Naive thymus-derived CD4-positive, alpha-beta T cell (primary cell): ENCODE measurements at regions not wholly inside any gene's neighbourhood (a gene's known extent, or its start where the extent isn't known, plus 50 kb on each side); places are given as distances from the start of the nearest gene placed in this dataset.

Experiments
- ATAC-seq: fragments of 150-1000 bp; cut with Tn5 transposase; 2 replicates; pipeline ENCODE4 v1.10.0; 2021; ENCODE audit warnings: mild to moderate bottlenecking, moderate library complexity
- CTCF ChIA-PET: fragments of 350-600 bp; sonication (Branson Sonifier 250); formaldehyde crosslinking; loops from one replicate; lab custom pipeline; 2021; ENCODE audit warnings: antibody characterized with exemption; lab: Charles Lee
- POLR2A ChIA-PET: fragments of 350-600 bp; sonication (Branson Sonifier 250); formaldehyde crosslinking; loops from one replicate; lab custom pipeline; 2021; ENCODE audit warnings: antibody characterized with exemption, inconsistent platforms; lab: Charles Lee
- DNase-seq, 9 donors: peaks; one replicate each; pipeline versions ENCODE4 v3.0.0 to v3.0.0-alpha.2; 2020 to 2022; ENCODE audit warnings: mixed read lengths in 1 of 9
- H3K27ac ChIP-seq: one replicate; pipeline ENCODE4 v1.7.0; 2013; ENCODE audit warnings: mild to moderate bottlenecking, low read depth, low read length, moderate library complexity
- H3K27me3 ChIP-seq, 2 donors: one replicate each; pipeline ENCODE4 v1.7.0; 2013; ENCODE audit warnings: low read length in 2 of 2, mild to moderate bottlenecking in 2 of 2, moderate library complexity in 2 of 2; ENCODE audit not compliant: control insufficient read depth in 2 of 2, insufficient read depth in 2 of 2
- H3K36me3 ChIP-seq, 3 experiments: 1 replicate in 2 of 3; 2 replicates in 1 of 3; pipeline ENCODE4 v1.7.0; 2013; ENCODE audit warnings: low read length in 3 of 3, mild to moderate bottlenecking in 3 of 3, moderate library complexity in 1 of 3; ENCODE audit not compliant: insufficient read depth in 3 of 3, control insufficient read depth in 2 of 3
- H3K4me1 ChIP-seq, 2 donors: one replicate each; pipeline ENCODE4 v1.7.0; 2013; ENCODE audit warnings: low read length in 2 of 2, mild to moderate bottlenecking in 2 of 2, moderate library complexity in 1 of 2; ENCODE audit not compliant: control insufficient read depth in 2 of 2, insufficient read depth in 2 of 2
- H3K4me3 ChIP-seq: 2 replicates; pipeline ENCODE4 v1.7.0; 2013; ENCODE audit warnings: mild to moderate bottlenecking, low read length
- H3K9me3 ChIP-seq, 3 experiments: 1 replicate in 2 of 3; 2 replicates in 1 of 3; pipeline ENCODE4 v1.7.0; 2013; ENCODE audit warnings: low read length in 3 of 3; ENCODE audit not compliant: control insufficient read depth in 2 of 3
- H3K27ac Mint-ChIP-seq, 9 donors: one replicate each; pipeline ENCODE4 v1.8.0; 2020 to 2022; ENCODE audit warnings: mixed read lengths in 9 of 9, mild to moderate bottlenecking in 8 of 9, moderate library complexity in 5 of 9, inconsistent platforms in 2 of 9
- H3K27me3 Mint-ChIP-seq, 5 donors: one replicate each; pipeline ENCODE4 v1.8.0; 2021 to 2022; ENCODE audit warnings: mixed read lengths in 5 of 5, mild to moderate bottlenecking in 1 of 5
- H3K36me3 Mint-ChIP-seq, 5 donors: one replicate each; pipeline ENCODE4 v1.8.0; 2020 to 2022; ENCODE audit warnings: mixed read lengths in 5 of 5, mild to moderate bottlenecking in 3 of 5, inconsistent platforms in 1 of 5
- H3K4me1 Mint-ChIP-seq, 7 donors: one replicate each; pipeline ENCODE4 v1.8.0; 2020 to 2022; ENCODE audit warnings: mixed read lengths in 7 of 7, mild to moderate bottlenecking in 3 of 7, inconsistent platforms in 1 of 7
- H3K4me3 Mint-ChIP-seq, 10 donors: one replicate each; pipeline ENCODE4 v1.8.0; 2020 to 2022; ENCODE audit warnings: mild to moderate bottlenecking in 10 of 10, mixed read lengths in 10 of 10, moderate library complexity in 6 of 10, inconsistent platforms in 2 of 10
- H3K9me3 Mint-ChIP-seq, 11 donors: one replicate each; pipeline ENCODE4 v1.8.0; 2020 to 2022; ENCODE audit warnings: mixed read lengths in 11 of 11, mild to moderate bottlenecking in 4 of 11, inconsistent platforms in 1 of 11, moderate library complexity in 1 of 11
- intact Hi-C, 2 donors: fragments of 100-400 bp; cut with micrococcal nuclease; formaldehyde crosslinking; loops; one replicate each; pipeline ENCODE4 v1.15.1; 2023

GRCh38 chr1:30417001-30417700 lies 306.2 kb downstream of the MATN1 start:
- Mint-ChIP-seq H3K36me3 (no peaks in the 10 kb centered on the region), H3K9me3 (no peaks in the 10 kb centered on the region), H3K4me1 (no peaks in the 10 kb centered on the region), H3K27me3 (peaks cover 0 to 35% (median 4%) of the 10 kb centered on the region in 5 donors), H3K4me3 (no peak overlapping the region), H3K27ac (no peak overlapping the region)
- POLR2A ChIA-PET = no interaction called here
- CTCF ChIA-PET = no interaction called here
- Histone ChIP-seq H3K4me3 (no peak overlapping the region), H3K9me3 (no peaks in the 10 kb centered on the region), H3K4me1 (no peaks in the 10 kb centered on the region), H3K36me3 (no peaks in the 10 kb centered on the region), H3K27ac (no peak overlapping the region), H3K27me3 (no peaks in the 10 kb centered on the region)
- intact Hi-C loops = no loop called here
- no peak for DNase-seq
- no peak for ATAC-seq

GRCh38 chr1:30416221-30416820 lies 307.1 kb downstream of the MATN1 start:
- H3K4me3 Mint-ChIP-seq = no peak overlapping the region
- no peak overlapping the region for H3K27ac ChIP-seq
- no peak for DNase-seq
- no peaks in the 10 kb centered on the region for H3K4me1 ChIP-seq
- no peaks in the 10 kb centered on the region for H3K4me1 Mint-ChIP-seq
- intact Hi-C loops = no loop called here
- H3K36me3 Mint-ChIP-seq = no peaks in the 10 kb centered on the region
- H3K27ac Mint-ChIP-seq = no peak overlapping the region
- peaks cover 0 to 35% (median 4%) of the 10 kb centered on the region in 5 donors for H3K27me3 Mint-ChIP-seq
- CTCF ChIA-PET = no interaction called here
- H3K27me3 ChIP-seq = no peaks in the 10 kb centered on the region
- no peaks in the 10 kb centered on the region for H3K36me3 ChIP-seq
- POLR2A ChIA-PET = no interaction called here
- H3K9me3 ChIP-seq = no peaks in the 10 kb centered on the region
- H3K9me3 Mint-ChIP-seq = no peaks in the 10 kb centered on the region
- H3K4me3 ChIP-seq = no peak overlapping the region
- ATAC-seq = no peak

DNA sequence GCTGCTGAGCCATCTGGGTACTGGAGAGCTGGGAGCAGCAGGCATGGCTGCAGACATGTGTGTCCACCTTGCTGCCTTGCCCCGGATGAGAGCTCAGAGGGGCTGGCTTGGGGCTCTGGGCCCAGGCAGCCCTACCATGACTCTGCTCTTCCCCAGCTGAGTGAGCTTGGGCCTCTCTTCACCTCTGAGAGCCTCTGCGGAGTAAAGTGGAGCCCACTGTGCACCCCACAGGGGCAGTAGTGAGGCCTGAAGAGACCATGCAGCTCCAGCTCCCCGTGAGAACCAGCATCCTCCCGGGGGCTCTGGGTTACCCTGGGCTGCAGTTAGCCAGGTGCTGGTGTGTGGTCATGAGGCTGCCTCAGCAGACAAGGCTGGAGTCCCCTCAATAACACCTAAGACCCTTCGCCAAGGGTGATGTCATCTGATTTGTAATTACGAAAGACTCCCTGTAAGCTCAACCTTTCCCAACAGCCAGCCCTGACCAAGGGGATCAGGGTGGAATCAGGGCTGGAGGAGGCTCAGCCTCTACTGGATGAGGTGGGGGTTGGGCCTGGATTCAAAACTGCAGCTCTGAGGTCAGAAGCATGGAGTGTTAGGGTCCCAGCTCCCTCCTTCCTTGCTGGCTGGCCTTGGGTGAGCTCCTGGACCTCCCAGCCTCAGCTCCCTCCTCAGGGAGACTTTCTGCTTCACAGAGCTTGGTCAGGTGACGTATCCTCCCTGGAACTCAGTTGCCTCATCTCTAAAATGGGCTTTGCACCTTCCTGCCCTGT lies 308.0 kb downstream of the MATN1 start:
- Mint-ChIP-seq H3K4me3 (no peak overlapping the region), H3K27me3 (peaks cover 0 to 30% (median 4%) of the 10 kb centered on the region in 5 donors), H3K36me3 (no peaks in the 10 kb centered on the region), H3K27ac (no peak overlapping the region), H3K9me3 (no peaks in the 10 kb centered on the region), H3K4me1 (peaks cover 0 to 2% (median 0%) of the 10 kb centered on the region in 7 donors)
- Histone ChIP-seq H3K27ac (no peak overlapping the region), H3K4me1 (no peaks in the 10 kb centered on the region), H3K4me3 (no peak overlapping the region), H3K9me3 (no peaks in the 10 kb centered on the region), H3K36me3 (no peaks in the 10 kb centered on the region), H3K27me3 (no peaks in the 10 kb centered on the region)
- intact Hi-C loops = no loop called here
- DNase-seq (no peak), ATAC-seq (no peak)
- POLR2A ChIA-PET = no interaction called here
- CTCF ChIA-PET = no interaction called here

- intact Hi-C loops = no loop called here
- Histone ChIP-seq H3K27me3 (no peaks in the 10 kb centered on the region), H3K4me3 (no peak overlapping the region), H3K27ac (no peak overlapping the region), H3K36me3 (no peaks in the 10 kb centered on the region), H3K4me1 (no peaks in the 10 kb centered on the region), H3K9me3 (no peaks in the 10 kb centered on the region)
- POLR2A ChIA-PET = no interaction called here
- H3K4me1 Mint-ChIP-seq = peaks cover 0 to 2% (median 0%) of the 10 kb centered on the region in 7 donors
- H3K36me3 Mint-ChIP-seq = no peaks in the 10 kb centered on the region
- H3K27me3 Mint-ChIP-seq = peaks cover 0 to 28% (median 4%) of the 10 kb centered on the region in 5 donors
- DNase-seq (no peak), ATAC-seq (no peak)
- H3K9me3 Mint-ChIP-seq = no peaks in the 10 kb centered on the region
- no peak overlapping the region for H3K27ac Mint-ChIP-seq
- CTCF ChIA-PET = no interaction called here
- H3K4me3 Mint-ChIP-seq = no peak overlapping the region
Measured at GRCh38 chr1:30414851-30415165, 308.6 kb downstream of the MATN1 start.

GRCh38 chr1:30414086-30414850 lies 309.1 kb downstream of the MATN1 start:
- POLR2A ChIA-PET = no interaction called here

DNA sequence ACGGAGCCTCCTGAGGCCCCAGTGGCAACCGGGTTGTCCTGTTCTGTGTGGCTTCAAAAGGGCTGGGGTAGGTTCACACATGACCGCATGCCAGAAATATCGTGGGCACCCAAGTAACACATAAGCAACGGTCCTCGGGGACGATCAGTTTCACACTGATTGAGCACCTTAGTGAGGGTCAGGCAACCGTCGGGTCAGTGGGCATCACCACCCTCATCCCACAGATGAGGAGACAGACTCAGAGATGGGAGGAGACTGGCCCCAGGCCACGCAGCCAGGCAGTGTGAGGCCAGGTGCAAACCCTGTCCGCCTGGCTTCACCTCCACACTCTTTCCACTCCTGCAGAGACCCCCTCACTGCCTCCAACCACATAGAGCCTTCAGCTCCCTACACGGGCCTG lies 309.8 kb downstream of the MATN1 start:
- Mint-ChIP-seq H3K36me3 (no peaks in the 10 kb centered on the region), H3K4me1 (peaks cover 0 to 2% (median 0%) of the 10 kb centered on the region in 7 donors), H3K27ac (no peak overlapping the region), H3K9me3 (no peaks in the 10 kb centered on the region), H3K4me3 (no peak overlapping the region), H3K27me3 (peaks cover 0 to 31% (median 9%) of the 10 kb centered on the region in 5 donors)
- H3K4me3 ChIP-seq = no peak overlapping the region
- ATAC-seq (no peak), DNase-seq (no peak)
- no peak overlapping the region for H3K27ac ChIP-seq
- no peaks in the 10 kb centered on the region for H3K4me1 ChIP-seq
- intact Hi-C loops = no loop called here
- no peaks in the 10 kb centered on the region for H3K36me3 ChIP-seq
- no peaks in the 10 kb centered on the region for H3K9me3 ChIP-seq
- ChIA-PET POLR2A (no interaction called here), CTCF (no interaction called here)
- H3K27me3 ChIP-seq = no peaks in the 10 kb centered on the region

More at GRCh38 chr1:30414086-30414850, 309.1 kb downstream of the MATN1 start:
- no peaks in the 10 kb centered on the region for H3K9me3 Mint-ChIP-seq
- intact Hi-C loops = no loop called here
- no peak for DNase-seq
- no peaks in the 10 kb centered on the region for H3K4me1 ChIP-seq
- CTCF ChIA-PET = interaction anchor here (0.6 kb wide), 1 partner anchor 1662 kb away, joined by 3 read pairs; no protein-coding TSS in a partner anchor
- H3K9me3 ChIP-seq = no peaks in the 10 kb centered on the region
- no peaks in the 10 kb centered on the region for H3K36me3 ChIP-seq
- no peak for ATAC-seq
- no peaks in the 10 kb centered on the region for H3K36me3 Mint-ChIP-seq
- H3K27ac ChIP-seq = no peak overlapping the region
- H3K27ac Mint-ChIP-seq = no peak overlapping the region
- H3K4me1 Mint-ChIP-seq = peaks cover 0 to 2% (median 0%) of the 10 kb centered on the region in 7 donors
- no peak overlapping the region for H3K4me3 Mint-ChIP-seq
- H3K4me3 ChIP-seq = no peak overlapping the region
- H3K27me3 ChIP-seq = no peaks in the 10 kb centered on the region
- H3K27me3 Mint-ChIP-seq = peaks cover 0 to 26% (median 5%) of the 10 kb centered on the region in 5 donors
